MM.1S (cell line): ENCODE measurements at regions not wholly inside any gene's neighbourhood (a gene's known extent, or its start where the extent isn't known, plus 50 kb on each side); places are given as distances from the start of the nearest gene placed in this dataset.

ENCODE experiments used
- DNase-seq: peaks from one replicate; pipeline ENCODE4 v3.0.0-alpha.2; 2015
- H2AFZ ChIP-seq: fragments of 300-600 bp; sonication (generic); 2 replicates; pipeline ENCODE4 v1.6.0; 2016; ENCODE audit warnings: antibody characterized with exemption, low read length
- H3F3A ChIP-seq: fragments of 300-600 bp; sonication (generic); 2 replicates; pipeline ENCODE4 v1.6.1; 2016; ENCODE audit warnings: mild to moderate bottlenecking, antibody characterized with exemption, low read length, moderate library complexity, mixed read lengths; ENCODE audit not compliant: insufficient read depth
- H3K27ac ChIP-seq: fragments of 300-600 bp; sonication (generic); 2 replicates; pipeline ENCODE4 v1.5.1; 2016; ENCODE audit warnings: mild to moderate bottlenecking, low read length
- H3K27me3 ChIP-seq: fragments of 300-600 bp; sonication (generic); replicated peaks from 2 replicates; pipeline ENCODE4 v1.6.0; 2016; ENCODE audit warnings: low read length; ENCODE audit not compliant: insufficient read depth
- H3K36me3 ChIP-seq: fragments of 300-600 bp; sonication (generic); replicated peaks from 2 replicates; pipeline ENCODE4 v1.6.1; 2016; ENCODE audit warnings: mild to moderate bottlenecking, low read length, mixed read lengths; ENCODE audit not compliant: insufficient read depth
- H3K4me1 ChIP-seq: fragments of 300-600 bp; sonication (generic); 2 replicates; pipeline ENCODE4 v1.6.1; 2016; ENCODE audit warnings: low read length, mixed read lengths
- H3K4me2 ChIP-seq: fragments of 300-600 bp; sonication (generic); 2 replicates; pipeline ENCODE4 v1.6.0; 2016; ENCODE audit warnings: low read depth, low read length
- H3K4me3 ChIP-seq: fragments of 300-600 bp; sonication (generic); 2 replicates; pipeline ENCODE4 v1.5.1; 2016; ENCODE audit warnings: low read length, mixed read lengths
- H3K79me2 ChIP-seq: fragments of 300-600 bp; sonication (generic); 2 replicates; pipeline ENCODE4 v1.6.1; 2016; ENCODE audit warnings: mixed run types, low read length, mixed read lengths
- H3K9ac ChIP-seq: fragments of 300-600 bp; sonication (generic); 2 replicates; pipeline ENCODE4 v1.6.1; 2016; ENCODE audit warnings: low read length, mixed read lengths
- H3K9me2 ChIP-seq: fragments of 300-600 bp; sonication (generic); replicated peaks from 2 replicates; pipeline ENCODE4 v1.6.1; 2016; ENCODE audit warnings: mild to moderate bottlenecking, low read length, mixed read lengths; ENCODE audit not compliant: insufficient read depth
- H3K9me3 ChIP-seq: fragments of 300-600 bp; sonication (generic); replicated peaks from 2 replicates; pipeline ENCODE4 v1.6.1; 2016; ENCODE audit warnings: mild to moderate bottlenecking, low read length, mixed read lengths; ENCODE audit not compliant: insufficient read depth
- H4K20me1 ChIP-seq: fragments of 300-600 bp; sonication (generic); 2 replicates; pipeline ENCODE4 v1.6.1; 2016; ENCODE audit warnings: mild to moderate bottlenecking, low read length, moderate library complexity, mixed read lengths; ENCODE audit not compliant: insufficient read depth
- EZH2 ChIP-seq: fragments of 300-600 bp; sonication (generic); optimal IDR thresholded peaks from 2 replicates; pipeline ENCODE3; 2017; ENCODE audit warnings: low read depth, mild to moderate bottlenecking, antibody characterized with exemption, low read length, mixed read lengths
- EZH2phosphoT487 ChIP-seq: fragments of 300-600 bp; sonication (generic); IDR thresholded peaks from 2 replicates; pipeline ENCODE4 v1.6.1; 2018; ENCODE audit warnings: antibody characterized with exemption, low read length
- TF ChIP-seq, protein P1 (sequence below): fragments of 300-600 bp; sonication (generic); IDR thresholded peaks from 2 replicates; pipeline ENCODE4 v1.5.1; 2016; ENCODE audit warnings: antibody characterized with exemption, low read length, mixed read lengths

- no peak overlapping the region for H3K9ac ChIP-seq
- no peaks in the 10 kb centered on the region for H3F3A ChIP-seq
- DNase-seq, result no peak
- no peak overlapping the region for H3K27ac ChIP-seq
- TF ChIP-seq, protein P1, sequence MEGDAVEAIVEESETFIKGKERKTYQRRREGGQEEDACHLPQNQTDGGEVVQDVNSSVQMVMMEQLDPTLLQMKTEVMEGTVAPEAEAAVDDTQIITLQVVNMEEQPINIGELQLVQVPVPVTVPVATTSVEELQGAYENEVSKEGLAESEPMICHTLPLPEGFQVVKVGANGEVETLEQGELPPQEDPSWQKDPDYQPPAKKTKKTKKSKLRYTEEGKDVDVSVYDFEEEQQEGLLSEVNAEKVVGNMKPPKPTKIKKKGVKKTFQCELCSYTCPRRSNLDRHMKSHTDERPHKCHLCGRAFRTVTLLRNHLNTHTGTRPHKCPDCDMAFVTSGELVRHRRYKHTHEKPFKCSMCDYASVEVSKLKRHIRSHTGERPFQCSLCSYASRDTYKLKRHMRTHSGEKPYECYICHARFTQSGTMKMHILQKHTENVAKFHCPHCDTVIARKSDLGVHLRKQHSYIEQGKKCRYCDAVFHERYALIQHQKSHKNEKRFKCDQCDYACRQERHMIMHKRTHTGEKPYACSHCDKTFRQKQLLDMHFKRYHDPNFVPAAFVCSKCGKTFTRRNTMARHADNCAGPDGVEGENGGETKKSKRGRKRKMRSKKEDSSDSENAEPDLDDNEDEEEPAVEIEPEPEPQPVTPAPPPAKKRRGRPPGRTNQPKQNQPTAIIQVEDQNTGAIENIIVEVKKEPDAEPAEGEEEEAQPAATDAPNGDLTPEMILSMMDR, result no peak
- TF ChIP-seq EZH2 (no peak), EZH2phosphoT487 (no peak)
- H2AFZ ChIP-seq, result no peak overlapping the region
- no peaks in the 10 kb centered on the region for H3K79me2 ChIP-seq
- H3K4me3 ChIP-seq, result no peak overlapping the region
- H3K4me1 ChIP-seq, result no peaks in the 10 kb centered on the region
- no peaks in the 10 kb centered on the region for H3K9me2 ChIP-seq
- no peak overlapping the region for H3K4me2 ChIP-seq
- H3K27me3 ChIP-seq, result no peaks in the 10 kb centered on the region
- H3K36me3 ChIP-seq, result no peaks in the 10 kb centered on the region
- H3K9me3 ChIP-seq, result no peaks in the 10 kb centered on the region
- no peaks in the 10 kb centered on the region for H4K20me1 ChIP-seq
Observed at GRCh38 chr21:16389643-16390042, 659.9 kb downstream of the USP25 start.

DNA sequence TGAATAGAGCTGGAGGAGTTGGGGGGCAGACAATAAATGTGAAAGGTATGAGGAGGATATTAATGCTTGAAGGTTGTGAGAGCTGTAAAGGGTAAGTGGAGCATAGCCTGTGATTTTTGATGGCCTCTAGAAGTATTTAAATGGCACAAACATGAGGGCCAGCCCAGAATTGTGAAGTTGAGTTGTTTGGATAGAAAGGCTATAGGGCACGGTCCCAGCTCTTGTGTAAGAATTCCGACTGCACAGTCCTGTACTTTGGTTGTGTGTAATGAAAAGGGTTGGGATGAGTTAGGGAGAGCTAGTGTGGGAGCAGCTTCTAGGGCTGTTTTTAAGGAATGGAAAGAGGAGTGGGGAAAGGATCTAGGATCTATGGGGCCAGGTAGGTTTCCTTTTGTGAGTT, 665.5 kb downstream of the USP25 start:
- TF ChIP-seq, protein P1, result no peak
- TF ChIP-seq EZH2phosphoT487, result no peak
- no peak for TF ChIP-seq EZH2
- no peaks in the 10 kb centered on the region for H3K27me3 ChIP-seq
- DNase-seq, result no peak

GRCh38 chr21:16402752-16403151, 673.0 kb downstream of the USP25 start:
- H2AFZ ChIP-seq, result no peak overlapping the region
- no peaks in the 10 kb centered on the region for H3K36me3 ChIP-seq
- no peak overlapping the region for H3K4me3 ChIP-seq
- H3K4me2 ChIP-seq, result no peak overlapping the region
- no peaks in the 10 kb centered on the region for H3K27me3 ChIP-seq
- H3K4me1 ChIP-seq, result no peaks in the 10 kb centered on the region
- no peaks in the 10 kb centered on the region for H3K9me2 ChIP-seq
- H4K20me1 ChIP-seq, result no peaks in the 10 kb centered on the region
- no peak overlapping the region for H3K9ac ChIP-seq
- TF ChIP-seq EZH2, result no peak
- TF ChIP-seq, protein P1, result no peak
- TF ChIP-seq EZH2phosphoT487, result no peak
- no peaks in the 10 kb centered on the region for H3F3A ChIP-seq
- DNase-seq, result no peak
- H3K79me2 ChIP-seq, result no peaks in the 10 kb centered on the region
- H3K9me3 ChIP-seq, result no peaks in the 10 kb centered on the region
- H3K27ac ChIP-seq, result no peak overlapping the region

More for the DNA sequence above, 665.5 kb downstream of the USP25 start:
- no peaks in the 10 kb centered on the region for H3K79me2 ChIP-seq
- no peaks in the 10 kb centered on the region for H4K20me1 ChIP-seq
- H3K36me3 ChIP-seq, result no peaks in the 10 kb centered on the region
- H3K4me3 ChIP-seq, result no peak overlapping the region
- no peak overlapping the region for H2AFZ ChIP-seq
- H3K4me2 ChIP-seq, result no peak overlapping the region
- H3K9ac ChIP-seq, result no peak overlapping the region
- H3K4me1 ChIP-seq, result no peaks in the 10 kb centered on the region
- H3K9me3 ChIP-seq, result no peaks in the 10 kb centered on the region
- no peaks in the 10 kb centered on the region for H3F3A ChIP-seq
- H3K9me2 ChIP-seq, result no peaks in the 10 kb centered on the region
- no peak overlapping the region for H3K27ac ChIP-seq
